Midbrain (tissue), 1 donor: ENCODE measurements at regions not wholly inside any gene's neighbourhood (a gene's known extent, or its start where the extent isn't known, plus 50 kb on each side); places are given as distances from the start of the nearest gene placed in this dataset.
A peak's percentile ranks its signal among the peaks of the same experiment; 100 is the strongest.
"Not testable (repeated sequence)": the region's sequence is repeated elsewhere in the genome, so short reads cannot be mapped to it uniquely, and the experiment has no call there.

ENCODE experiments used
- DNase-seq: peaks from one replicate; lab custom pipeline; 2025; lab: John Stamatoyannopoulos, UW

DNA sequence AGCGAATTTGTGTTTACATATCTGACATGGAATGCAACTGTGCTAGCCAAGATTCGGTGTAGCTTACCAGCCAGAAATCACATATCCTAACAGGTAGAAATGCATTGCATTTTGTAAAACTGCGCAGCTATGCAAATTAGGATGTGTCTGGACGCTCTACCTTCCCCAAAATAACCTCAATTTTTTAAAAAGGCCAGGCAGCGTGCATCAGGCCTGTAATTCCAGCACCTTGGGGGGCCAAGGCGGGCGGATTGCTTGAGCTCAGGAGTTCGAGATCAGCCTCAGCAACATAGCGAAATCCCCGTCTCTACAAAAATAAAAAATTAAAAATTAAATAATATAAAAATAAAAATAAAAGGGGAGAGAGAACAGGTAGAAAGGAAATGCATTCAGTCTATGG is 305.0 kb downstream of the TYW1 start:
- DNase-seq, result no peak

DNA sequence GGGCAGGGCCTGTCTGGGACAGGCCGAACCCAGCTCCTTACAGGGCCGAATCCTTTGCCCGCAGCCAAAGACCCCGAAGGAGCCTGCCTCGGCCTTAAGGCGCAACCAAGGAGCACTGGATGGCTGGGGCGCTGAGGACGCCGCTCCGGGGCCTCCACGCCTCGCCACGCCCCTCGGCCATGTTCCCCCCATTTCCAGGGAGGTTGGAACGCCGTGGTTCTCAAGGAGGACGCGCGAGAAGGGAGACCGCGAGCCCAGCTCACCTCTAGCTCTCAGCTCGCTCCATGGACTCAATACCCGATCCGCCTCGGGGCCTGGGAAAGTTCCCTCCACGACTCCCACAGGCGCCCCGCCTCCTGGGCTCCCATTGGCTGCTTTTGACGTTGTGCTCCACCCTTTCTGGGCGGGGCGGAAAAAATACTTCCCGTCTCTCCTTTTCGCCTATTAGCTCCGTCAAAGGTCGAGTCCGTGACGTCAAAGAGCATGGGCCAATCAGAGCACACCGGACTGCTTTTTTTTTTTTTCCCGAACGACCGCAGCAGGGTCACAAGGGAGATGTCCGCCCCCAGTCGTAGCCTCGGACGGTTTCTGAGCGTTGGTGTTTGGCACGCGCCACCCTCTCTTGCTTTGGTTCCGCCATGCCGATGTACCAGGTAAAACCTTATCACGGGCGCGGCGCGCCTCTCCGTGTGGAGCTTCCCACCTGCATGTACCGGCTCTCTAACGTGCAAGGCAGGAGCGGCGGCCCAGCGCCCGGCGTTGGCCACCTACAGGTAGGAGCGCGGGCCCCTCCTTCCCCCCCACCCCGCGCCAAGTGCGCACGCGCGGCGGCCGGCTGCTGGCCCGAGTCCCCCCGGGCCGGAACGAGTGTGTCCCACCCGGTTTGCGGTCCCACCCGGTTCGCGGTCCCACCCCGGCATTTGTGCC is 305.7 kb downstream of the TYW1 start:
- peak; percentile 98 for DNase-seq

DNA sequence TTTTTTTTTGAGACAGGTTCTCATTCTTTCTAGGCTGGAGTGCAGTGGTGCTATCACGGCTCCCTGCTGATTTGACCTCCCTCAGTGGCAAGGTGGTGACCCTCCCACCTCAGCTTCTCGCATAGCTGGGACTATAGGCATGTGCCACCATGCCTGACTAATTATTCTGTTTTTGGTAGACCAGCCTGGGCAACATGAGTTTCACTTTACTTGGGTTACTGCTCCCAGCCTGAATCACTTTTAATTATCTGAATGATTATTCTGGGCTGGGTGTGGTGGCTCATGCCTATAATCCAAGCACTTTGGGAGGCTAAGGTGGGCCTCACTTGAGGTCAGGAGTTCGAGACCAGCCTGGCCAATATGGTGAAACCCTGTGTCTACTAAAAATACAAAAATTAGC is 308.2 kb downstream of the TYW1 start:
- not testable (repeated sequence) for DNase-seq

DNA sequence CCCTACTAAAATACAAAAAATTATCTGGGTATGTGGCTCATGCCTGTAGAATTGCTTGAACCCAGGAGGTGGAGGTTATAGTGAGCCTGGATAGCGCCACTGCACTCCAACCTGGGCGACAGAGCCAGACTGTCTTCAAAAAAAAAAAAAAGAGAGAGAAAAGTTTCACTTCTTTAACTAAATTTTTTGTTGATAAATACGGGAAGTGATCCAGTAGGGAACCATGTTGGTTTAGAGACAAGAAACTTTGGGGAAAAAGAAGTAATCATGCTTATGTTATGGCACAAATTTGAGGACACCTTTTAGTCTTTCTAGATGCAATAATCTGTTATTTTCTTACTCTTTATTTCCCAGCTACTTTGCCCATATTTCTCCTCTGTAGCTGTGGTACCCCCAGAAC is 309.7 kb downstream of the TYW1 start:
- no peak for DNase-seq

DNA sequence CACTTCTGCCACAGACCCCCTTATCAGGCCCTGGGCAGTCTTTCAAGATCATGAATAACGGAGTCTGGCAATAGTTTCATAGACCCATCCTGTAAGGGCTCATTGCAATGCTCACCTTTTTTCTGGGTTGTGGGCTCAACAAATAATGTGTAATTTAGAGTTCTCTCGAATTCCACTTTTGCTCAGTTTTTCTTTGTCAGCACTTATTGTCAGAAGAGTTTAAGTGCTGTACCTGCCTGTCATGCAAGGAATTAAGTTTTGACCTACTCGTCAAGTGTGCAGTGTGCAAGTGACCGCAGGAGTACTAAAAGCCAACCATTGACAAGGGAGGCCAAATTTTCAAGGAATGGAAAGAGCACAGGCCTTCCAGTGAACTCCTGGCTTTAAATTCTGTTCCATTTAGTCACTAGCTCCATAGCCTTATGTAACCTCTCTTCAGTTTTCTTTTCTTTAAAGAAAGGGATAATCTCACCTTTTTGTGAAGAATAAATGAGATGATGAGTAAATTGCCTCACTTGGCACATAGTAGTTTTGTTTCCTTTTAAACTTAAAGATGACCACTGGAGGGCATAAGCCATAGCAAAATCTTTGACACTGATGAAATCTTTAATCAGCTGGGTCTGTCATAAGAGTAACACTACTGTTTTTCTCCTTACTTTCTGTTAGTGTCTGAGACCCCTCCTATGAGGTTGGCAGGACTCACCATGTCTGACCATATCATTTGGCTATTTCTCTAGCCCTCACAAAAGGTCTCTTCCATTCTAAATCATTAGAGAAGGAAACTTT is 313.3 kb downstream of the TYW1 start:
- DNase-seq, result no peak

DNA sequence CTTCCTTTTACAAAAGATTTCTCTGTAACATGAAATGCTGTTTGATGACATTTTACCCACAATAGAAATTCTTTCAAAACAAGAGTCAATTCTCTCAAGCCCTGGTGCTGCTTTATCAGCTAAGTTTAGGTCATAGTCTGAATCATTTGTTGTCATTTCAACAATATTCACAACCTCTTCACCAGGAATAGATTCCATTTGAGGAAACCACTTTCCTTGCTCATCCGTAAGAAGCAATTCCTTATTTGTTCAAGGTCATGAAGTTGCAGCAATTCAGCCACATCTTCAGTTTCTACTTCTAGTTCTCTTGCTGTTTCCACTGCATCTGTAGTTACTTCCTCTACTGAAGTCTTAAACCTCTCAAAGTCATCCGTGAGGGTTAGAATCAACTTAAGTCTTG is 315.3 kb downstream of the TYW1 start:
- DNase-seq, result no peak

DNA sequence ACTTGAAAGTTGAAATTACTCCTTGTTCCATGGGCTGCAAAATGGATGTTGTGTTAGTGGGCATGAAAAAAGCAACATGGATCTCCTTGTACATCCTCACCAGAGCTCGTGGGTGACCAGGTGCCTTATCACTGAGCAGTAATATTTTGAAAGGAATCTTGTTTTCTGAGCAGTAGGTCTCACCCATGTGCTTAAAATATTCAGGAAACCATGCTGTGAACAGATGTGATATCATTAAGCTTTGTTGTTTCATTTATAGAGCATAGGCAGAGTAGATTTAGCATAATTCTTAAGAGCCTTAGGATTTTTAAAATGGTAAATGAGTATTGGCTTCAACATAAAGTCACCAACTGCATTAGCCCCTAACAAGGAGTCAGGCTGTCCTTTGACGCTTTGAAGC is 316.6 kb downstream of the TYW1 start:
- DNase-seq, result no peak

DNA sequence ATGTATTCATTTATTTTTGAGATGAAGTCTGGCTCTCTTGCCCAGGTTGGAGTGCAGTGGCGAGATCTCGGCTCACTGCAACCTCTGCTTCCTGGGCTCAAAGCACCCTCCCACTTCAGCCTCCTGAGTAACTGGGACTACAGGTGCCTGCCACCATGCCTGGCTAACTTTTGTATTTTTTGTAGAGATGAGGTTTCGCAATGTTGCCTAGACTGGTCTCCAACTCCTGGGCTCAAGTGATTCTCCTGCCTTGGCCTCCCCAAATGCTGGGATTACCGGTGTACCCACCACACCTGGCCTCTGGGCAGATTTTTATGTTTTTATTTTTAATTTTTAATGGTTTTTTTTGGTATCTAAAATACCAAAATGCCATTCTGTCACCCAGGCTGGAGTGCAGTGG is 320.3 kb downstream of the TYW1 start:
- DNase-seq, result not testable (repeated sequence)

DNA sequence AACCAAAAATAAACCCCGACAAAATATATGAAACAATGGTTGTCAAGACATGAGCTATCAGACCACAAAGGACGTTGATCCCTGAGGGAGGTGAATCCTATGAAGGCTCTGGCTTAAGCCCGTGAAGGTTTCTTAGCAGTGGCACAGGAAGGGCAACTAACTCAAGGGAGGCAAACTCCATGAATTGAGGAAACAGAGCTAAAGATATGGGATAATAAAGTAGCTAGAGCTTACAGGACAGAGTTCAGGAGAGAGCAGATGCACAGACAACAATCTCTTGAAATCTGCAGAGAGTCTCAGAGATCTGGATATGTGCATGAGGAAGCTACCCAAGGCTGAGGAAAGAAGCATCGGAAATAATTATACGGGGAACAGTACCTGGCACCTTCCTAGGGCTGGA is 331.6 kb downstream of the TYW1 start:
- DNase-seq, result not testable (repeated sequence)

DNA sequence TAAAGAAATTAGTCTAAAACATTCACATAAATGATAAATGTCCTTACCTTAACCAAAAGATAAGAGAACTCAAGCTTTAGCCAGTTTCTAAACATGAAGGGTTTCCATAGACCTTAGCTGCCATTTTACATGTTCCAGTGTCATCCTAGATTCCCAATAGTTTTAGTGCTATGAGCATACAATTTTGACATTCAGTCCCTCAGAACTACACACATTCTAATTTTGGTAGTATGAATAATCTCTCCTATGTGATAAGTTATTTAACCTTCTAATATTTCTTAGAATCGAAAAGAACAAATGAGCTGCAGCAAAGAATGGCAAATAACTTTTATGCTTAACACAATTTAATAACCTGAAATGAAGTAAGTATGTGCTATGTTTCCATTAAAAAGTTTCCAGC is 338.5 kb downstream of the TYW1 start:
- DNase-seq, result not testable (repeated sequence)

DNA sequence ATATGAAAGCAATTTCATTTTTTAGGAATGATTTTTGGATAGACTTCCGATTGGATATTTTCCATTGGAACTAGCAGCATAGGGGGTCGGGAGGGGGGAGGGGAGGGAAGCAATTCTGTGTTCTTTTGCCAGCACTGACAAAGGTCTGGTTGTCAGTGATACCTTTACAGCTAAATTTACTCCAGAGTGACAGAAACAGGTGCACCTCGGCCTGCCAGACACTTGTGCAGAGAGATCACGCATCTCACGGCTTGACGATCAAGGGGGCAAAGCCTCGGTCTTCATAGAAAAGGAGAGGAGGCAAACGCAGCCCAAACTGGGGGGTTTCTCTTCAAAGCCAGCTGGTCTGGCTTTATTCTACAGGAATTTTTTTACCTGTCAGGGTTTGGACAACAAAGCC is 339.0 kb downstream of the TYW1 start:
- not testable (repeated sequence) for DNase-seq

DNA sequence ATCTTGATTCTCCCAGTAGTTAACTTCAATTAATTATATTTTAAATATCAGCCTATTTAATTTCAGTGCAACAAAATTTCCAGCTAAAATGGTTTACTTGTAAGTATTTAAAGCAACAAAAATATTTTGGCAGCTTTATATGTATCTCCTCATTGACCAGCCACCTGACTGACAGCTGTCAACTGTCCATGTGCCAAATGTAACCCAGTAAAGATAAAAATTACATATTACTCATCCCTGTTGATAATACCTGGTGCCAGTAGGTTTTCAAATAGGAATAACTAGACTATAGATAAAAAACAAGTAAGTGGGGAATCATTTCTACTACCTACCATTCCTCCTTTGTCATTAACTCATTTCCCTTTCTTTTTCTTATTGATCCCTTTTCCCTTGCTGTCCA is 341.9 kb downstream of the TYW1 start:
- DNase-seq, result not testable (repeated sequence)

DNA sequence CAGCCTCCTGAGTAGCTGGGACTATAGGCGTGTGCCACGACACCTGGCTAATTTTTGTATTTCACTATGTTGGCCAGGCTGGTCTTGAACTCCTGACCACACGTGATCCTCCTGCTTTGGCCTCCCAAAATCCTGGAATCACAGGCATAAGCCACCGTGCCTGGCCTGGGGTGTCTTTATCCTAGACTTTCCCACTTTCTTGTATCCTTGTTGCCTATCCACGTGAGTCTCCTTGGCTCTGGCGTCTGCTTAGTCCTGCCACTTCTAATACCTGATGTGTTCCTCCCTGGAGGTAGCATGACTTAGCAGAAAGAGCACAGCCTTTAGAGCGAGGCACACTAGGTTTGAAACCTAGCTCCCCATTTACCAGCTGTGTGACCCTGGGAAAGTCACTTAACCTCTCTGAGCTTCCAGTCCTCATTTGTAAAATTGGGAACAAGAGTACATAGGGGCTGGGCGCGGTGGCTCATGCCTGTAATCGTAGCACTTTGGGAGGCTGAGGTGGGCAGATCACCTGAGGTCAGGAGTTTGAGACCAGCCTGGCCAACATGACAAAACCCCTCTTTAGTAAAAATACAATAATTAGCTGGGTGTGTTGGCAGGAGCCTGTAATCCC is 344.6 kb downstream of the TYW1 start:
- no peak for DNase-seq

DNA sequence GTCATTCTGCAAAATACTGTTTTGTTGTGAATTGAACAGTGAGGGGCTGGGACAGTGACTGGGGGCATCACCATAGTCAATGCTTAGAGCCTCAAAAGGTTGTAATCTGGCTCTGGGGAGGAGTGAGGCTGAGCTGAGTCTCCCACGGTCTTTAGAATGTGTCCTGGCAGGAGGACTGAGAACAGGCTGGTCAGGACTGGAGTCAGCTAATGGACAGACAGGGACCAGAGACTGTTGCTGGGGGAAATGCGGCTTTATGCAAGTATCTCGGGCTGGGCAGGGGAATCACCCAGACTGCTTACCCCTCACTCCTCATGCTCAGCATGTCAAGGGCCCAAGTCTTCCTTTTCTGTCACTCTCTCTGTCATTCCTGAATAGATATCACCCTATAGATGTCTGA is 346.5 kb downstream of the TYW1 start:
- DNase-seq, result no peak

DNA sequence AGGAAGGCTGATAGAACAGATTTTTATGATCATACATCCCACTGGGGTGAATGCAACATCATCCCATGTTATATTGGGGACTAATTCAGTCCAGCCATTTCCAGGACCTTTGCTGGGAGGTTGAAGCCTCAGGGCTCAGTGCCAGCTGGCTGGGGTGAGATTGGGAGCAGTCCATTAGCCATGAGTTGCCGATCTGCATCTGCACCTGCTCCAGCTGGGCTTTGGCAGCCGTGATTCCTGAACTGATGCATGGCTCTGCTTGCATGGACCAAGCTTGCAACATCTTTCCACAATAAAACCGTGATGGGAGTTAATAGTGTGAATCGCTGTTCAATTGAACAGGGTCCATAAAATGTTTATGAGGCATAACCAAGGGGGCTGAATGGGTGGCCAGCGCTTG is 346.9 kb downstream of the TYW1 start:
- no peak for DNase-seq

DNA sequence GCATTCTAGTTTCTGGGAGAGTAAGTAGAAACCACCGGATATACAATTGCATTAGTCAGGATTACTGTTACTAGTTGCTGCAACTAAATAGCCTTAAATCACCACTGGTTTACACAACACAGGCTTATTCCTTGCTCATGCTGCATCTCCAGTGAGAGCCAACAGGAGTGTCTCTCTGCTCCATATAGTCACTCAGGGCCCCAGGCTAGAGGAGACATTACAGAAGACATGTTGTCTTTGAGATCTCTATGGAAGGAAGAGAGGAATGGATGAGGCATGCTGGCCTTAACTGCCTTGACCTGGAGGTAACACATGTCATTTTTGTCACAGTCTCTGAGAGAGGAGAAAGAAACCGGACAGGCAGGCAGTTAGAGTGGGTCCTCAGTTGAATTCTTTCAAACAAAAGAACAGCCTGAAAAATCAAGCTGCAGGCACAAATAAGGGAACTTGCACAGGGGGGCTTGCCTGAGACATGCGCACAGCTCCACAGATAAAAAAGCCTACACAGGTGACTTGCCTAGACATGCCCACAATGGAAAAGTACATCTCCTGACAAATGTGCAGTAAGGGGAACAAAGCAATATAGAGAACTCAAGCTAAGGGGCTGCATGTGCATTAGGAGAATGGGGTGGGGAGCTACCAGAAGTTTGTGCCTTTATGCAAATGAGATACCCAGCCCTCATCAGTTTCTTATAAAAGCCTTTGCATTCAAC is 348.0 kb downstream of the TYW1 start:
- DNase-seq, result no peak

DNA sequence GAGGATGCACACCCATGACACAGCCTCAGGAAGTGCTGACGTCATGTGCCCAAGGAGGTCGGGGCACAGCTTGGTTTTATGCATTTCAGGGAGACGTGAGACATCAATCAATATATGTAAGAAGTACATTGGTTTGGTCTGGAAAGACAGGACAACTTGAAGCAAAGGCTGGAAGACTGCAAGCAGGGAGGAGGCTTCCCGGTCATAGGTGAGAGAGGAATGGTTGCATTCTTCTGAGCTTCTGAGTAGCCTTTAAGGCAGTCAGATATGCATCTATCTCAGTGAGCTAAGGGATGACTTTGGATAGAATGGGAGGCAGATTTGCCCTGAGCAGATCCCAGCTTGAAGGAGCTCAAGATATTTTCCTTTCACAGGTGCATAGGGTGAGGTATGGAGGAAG is 349.5 kb downstream of the TYW1 start:
- no peak for DNase-seq

DNA sequence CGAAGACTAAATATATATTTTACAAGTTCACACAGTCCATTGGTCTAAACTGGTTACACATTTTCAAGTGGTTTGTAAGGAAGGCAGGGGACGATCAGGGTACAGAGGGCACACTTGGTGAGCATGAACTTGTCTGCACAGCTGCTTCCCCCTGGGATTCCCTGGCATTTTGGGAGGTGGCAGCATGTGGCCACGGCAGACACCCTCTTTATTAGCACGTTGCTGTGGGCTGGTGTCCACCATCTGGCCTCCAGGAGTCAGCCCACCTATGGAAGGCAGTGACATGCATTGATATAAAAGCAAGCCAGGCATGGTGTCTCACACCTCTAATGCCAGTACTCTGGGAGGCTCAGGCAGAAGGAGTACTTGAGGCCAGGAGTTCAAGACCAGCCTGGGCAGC is 350.2 kb downstream of the TYW1 start:
- DNase-seq, result no peak

DNA sequence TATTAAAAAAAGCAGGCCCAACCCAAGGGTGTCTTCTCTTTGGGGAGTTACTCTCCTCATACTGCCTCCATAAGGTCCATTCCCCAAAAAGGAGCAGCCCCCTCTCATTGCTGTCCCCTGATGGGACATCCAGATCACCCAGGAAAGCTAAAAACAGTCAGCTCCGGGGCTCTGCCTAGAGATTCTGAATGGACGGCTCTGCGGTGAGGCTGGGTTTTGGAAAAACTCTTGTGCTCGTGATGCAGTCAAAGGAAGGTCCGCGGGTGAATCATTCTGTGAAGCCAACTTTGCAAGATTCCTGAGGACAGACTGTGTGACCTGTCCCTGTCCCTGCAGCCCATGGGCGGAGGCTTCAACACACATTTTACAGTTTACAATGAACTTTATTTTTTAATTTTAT is 351.5 kb downstream of the TYW1 start:
- DNase-seq, result no peak

DNA sequence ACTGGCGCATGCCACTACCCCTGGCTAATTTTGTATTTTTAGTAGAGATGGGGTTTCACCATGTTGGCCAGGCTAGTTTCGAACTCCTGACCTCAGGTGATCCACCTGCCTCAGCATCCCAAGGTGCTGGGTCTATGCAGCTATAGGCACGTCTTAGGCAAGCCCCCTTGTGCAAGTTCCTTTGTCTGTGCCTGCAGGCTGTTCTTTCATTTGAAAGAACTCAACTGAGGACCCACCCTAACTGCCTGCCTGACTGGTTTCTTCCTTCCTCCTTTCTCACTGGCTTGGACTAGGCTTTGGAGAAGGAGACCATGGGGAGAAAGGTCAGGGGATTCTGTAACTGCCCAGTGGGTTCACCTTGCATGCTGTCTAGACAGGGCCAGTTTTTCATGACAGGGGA is 361.0 kb downstream of the TYW1 start:
- not testable (repeated sequence) for DNase-seq

DNA sequence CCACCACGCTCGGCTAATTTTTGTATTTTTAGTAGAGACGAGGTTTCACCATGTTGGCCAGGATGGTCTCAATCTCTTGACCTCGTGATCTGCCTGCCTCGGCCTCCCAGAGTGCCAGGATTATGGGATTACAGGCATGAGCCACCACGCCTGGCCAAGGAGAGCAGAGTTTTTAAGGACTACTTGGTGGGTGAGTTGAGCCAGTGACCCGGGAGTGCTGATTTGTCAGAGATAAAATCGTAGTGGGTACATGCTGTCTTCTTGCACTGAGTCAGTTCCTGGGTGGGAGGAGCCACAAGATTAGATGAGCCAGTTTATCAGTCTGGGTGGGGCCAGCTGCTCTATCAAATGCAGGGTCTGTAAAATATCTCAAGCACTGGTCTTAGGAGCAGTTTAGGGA is 361.7 kb downstream of the TYW1 start:
- not testable (repeated sequence) for DNase-seq

DNA sequence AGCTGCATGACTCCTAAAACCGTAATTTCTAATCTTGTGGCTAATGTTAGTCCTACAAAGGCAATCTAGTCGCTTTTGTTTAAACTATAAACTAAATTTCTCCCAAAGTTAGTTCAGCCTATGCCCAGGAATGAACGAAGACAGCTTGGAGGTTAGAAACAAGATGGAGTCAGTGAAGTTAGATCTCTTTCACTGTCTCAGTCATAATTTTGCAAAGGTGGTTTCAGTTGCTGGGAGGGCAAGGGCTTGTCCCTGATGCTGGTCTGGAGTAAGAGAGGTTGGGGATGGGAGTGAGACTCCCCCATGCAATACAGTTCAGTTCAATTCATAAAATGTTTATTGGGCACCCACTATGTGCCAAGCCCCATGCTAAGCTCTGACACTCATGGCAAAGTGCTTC is 362.1 kb downstream of the TYW1 start:
- DNase-seq, result not testable (repeated sequence)
